AG08396 (cell line): ENCODE measurements at regions not wholly inside any gene's neighbourhood (a gene's known extent, or its start where the extent isn't known, plus 50 kb on each side); places are given as distances from the start of the nearest gene placed in this dataset.

Experiments used
- DNase-seq: peaks from one replicate; pipeline ENCODE4 v3.0.0; 2012; ENCODE audit warnings: low spot score, mixed read lengths

DNA sequence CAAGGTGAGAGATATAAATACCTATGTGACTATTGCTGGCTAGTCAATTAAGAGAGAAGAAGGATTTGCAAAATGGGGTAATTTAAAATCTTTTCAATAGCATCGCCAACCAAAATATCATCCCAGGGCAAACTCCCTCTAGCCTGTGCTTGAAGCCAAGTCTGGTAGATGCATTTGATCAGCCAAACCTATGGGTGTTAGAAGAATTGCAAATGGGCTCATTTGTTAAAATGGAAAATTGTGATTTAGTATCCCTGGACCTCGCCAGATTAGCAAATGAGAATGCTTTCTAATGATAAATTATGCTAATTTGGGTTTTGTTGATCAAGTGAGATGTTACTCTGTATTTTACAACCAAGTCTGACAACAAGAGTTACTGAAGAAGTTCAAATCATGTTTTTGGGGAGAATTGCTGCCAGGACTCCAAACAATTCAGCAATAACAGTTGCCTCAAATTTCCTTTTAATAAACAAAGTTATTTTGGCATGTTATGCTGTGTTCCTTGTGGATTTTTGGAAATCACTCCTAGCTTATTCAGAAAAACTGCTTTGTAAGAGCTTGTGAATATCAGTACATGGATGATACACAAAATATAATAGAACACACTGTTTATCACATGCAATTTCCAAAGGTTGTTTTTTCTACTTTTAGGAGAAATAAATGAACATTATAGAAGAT lies 272.5 kb upstream of the PARD3B start:
- no peak for DNase-seq

DNA sequence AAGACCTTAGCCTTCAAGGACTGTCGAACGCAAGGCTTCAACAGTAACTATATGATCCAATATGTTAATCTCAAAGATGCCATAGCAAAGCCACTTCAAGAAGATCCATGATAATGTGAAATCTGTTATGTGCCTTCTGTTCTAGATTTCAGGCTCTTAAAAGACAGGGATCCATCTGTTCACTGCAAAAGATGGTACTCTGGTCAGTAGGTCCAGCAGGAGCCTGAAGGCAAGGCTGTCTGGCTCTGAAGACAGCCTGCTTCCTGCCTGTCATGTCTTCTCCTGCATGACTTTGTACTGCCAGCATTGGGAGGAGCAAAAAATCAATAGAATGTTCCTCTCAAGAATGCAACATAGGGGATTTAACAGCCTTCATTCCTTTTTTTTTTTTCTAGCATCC lies 270.8 kb upstream of the PARD3B start:
- no peak for DNase-seq

DNA sequence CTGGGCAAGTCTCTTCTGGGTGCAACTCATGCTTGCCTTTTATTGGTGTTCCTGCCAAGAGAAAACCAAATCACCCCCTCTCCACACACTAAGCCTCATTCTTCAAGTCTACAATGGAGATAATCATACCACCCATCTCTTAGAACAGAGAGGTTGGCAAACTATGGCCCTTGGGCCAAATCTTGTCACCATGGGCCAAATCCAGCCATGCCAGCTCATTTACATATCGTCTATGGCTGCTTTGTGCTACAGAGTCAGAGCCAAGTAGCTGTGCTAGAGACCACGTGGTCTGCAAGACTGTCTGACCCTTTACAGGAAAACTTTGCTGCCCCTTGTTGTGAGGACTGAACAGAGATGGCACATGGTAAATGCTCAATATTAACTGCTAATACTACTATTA lies 270.3 kb upstream of the PARD3B start:
- no peak for DNase-seq

- DNase-seq: no peak
Observed at GRCh38 chr2:204277226-204277625, 268.0 kb upstream of the PARD3B start.

- no peak for DNase-seq
Observed at GRCh38 chr2:204278454-204278853, 266.8 kb upstream of the PARD3B start.

DNA sequence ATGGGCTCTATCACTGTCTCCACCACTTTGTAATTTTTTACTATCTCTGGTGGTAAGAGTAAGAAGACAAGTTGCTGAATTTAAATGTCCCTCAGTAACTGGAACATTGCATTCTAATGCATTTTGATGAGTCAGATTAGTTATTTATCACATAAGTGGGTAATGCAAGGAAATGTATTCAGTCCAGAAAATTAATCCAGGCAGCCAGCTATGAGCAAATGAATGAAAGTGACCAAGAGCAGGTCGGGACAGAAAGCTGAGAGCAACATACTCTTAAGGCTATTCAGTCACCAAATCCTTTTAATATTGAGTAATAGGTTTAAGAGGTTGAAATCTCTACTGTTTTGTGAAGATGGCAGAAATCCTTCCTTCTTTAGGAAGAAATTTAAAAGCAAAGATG lies 265.5 kb upstream of the PARD3B start:
- no peak for DNase-seq

DNA sequence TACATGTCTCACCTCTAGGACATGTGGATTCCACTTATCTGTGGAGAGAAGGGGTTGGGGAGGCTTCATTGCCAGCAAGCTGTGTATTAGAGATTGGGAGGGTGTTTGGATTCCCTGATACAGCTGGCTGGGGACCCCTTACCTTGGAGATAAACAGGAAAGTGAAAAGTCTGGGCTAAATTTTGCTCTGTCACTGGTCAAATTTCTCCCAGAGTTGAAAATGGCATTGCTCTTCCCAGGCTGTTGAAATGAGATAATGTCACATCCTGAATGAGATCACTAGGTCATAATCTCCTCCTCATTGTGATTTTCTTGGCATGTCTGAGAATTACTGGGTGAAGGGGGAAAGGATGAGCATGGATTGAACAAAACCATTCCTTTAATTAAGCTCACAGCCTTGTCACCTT lies 265.0 kb upstream of the PARD3B start:
- no peak for DNase-seq

DNA sequence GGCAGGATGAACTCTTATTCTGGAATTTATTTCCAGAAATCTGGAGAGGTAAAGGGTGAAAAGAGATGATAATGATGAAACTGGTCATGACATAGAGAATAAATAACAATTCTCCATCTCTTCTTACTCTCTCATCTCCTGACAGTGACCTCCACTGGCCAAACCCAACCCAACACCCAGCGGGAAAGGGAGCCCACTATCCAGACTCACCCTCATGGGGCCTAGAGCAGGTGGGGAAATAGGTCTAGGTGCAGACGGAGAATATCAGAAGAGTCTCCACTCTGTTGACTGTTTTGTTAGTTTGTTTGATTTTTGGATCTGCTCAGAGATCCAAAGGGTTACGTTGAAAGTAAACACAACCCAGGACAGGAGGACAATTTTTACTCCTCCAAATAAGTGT lies 263.2 kb upstream of the PARD3B start:
- no peak for DNase-seq

- no peak for DNase-seq
Observed at GRCh38 chr2:204282525-204282924, 262.8 kb upstream of the PARD3B start.

DNA sequence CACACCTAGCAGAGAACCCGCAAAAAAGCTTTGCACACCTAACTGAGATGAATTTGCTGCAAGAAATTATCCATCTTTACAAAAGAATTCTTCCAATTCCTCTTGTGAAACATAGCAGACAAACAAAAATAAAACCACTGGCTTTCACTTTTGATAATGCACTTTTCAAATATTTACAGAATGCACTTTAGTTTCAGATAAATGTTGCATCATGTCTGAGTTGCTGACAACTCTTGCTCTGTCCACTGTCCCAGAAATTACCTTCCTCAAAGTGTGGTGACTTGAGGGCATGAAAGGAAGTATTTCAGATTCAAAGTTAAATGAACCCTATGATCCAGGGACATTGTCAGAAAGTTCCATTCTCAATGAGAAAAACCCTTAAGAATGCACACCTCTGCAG lies 256.2 kb upstream of the PARD3B start:
- no peak for DNase-seq

- no peak for DNase-seq
Observed at GRCh38 chr2:204292439-204292838, 252.8 kb upstream of the PARD3B start.

DNA sequence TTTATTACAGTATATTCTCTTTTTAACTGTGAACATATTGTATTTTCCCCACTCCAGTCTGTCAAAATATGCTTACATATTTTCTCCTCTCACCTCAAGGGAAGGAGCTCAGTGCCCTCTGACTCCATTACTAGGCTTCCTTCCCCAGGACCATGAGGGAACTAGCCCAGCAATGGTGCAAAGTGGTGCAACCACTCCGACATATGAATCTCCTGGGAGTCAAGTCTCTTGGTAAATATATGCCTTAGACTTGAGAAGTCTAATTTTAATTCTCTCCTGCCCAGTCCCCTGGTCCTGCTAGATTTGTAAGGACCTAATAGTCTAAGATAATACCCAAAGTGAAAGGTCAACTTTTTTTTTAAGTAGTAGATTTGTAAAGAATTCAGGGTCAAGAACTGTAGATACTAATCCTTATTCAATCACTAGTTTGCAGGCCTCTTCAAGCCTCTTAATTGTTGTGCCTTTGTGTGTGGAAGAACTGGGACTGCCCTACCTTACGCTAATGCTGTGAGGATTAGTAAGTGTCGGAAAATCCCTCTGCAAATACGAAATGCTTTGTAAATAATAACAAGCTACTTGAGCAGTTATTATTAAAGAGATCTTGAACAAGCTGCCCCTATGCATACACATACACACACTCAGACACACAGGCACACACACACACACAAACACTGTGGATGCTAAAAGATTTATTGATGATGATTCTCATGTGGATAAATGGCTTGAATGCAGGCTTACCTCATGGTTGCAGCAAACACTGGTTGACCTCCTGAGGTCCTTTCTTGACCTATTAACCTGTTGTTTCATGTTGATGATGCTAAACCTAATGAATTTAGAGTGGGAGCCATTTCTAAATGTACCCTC lies 251.2 kb upstream of the PARD3B start:
- DNase-seq: no peak

DNA sequence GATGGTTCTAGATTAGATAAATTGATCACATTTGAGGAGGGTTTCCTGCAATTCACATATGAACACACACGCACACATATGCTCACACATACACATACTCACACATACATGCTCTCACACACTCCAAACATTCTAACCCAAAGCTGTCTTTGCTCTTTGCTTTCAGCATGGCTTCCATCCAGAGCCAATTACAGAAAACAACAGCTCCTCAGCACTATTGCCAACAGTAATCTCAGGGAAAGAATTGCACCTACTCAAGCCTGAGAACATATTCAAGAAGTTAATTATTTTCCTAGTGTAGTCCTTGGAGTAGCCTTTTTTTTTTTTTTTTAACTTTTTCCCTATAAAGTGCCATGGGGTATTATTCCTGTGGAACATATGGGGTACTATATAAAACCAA lies 246.9 kb upstream of the PARD3B start:
- no peak for DNase-seq

- no peak for DNase-seq
Observed at GRCh38 chr2:204299766-204300165, 245.5 kb upstream of the PARD3B start.

- DNase-seq: no peak
Observed at GRCh38 chr2:204306667-204307066, 238.6 kb upstream of the PARD3B start.

GRCh38 chr2:204312105-204312504 lies 233.2 kb upstream of the PARD3B start:
- DNase-seq: no peak

DNA sequence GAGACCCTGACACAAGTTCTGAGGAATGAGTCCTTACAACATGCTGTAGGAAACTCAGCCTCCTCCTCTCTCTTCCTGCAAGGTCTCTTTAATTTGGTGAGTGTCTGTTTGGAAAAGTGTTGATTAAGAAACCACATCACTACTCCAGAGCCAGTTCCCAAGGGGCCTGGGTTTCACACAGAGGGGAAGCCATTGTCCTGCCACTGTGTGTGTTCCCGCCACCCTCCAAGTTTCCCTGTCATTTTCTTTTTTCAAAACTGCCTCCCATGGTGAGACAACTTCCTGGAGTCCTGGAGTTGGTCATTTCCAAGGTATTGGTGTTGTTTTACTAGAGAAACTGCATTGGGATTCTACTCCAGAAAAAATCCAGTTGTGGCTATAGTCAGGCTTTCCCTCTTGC lies 232.0 kb upstream of the PARD3B start:
- no peak for DNase-seq

GRCh38 chr2:204315236-204315662 lies 230.0 kb upstream of the PARD3B start:
- peak; percentile 34 for DNase-seq

- no peak for DNase-seq
Observed at GRCh38 chr2:204317640-204318039, 227.6 kb upstream of the PARD3B start.

GRCh38 chr2:204321027-204321800 lies 224.1 kb upstream of the PARD3B start:
- no peak for DNase-seq

- DNase-seq: peak; percentile 19
Observed at GRCh38 chr2:204321910-204322751, 223.1 kb upstream of the PARD3B start.

DNA sequence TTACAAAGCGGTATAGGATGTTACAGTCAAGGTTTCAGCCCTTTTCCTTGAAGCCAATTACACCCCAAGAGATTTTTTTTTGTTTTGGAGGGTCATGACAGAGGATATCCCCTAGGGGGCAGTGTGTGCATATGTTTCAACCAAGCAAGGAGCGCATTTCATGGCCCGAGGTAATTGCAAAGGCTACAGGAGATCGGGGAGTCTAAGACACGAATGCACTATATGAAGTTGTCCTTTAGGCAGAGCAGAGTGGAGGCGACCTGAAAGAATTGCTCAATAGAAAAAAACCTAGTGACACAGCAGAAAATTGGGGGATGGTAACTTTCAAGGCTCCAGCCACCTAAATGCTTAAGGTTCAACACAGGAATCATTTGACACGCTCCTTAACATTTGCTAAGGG lies 219.8 kb upstream of the PARD3B start:
- DNase-seq: peak; percentile 70
